IMR-90 (cell line): ENCODE measurements at regions not wholly inside any gene's neighbourhood (a gene's known extent, or its start where the extent isn't known, plus 50 kb on each side); places are given as distances from the start of the nearest gene placed in this dataset.

Source experiments
- ATAC-seq: fragments of 200-7000 bp; cut with Tn5 transposase; 2 replicates; pipeline ENCODE4 v1.9.1; 2020; ENCODE audit warnings: low read depth, mild to moderate bottlenecking, moderate library complexity
- BruUV-seq: library from RNA; stranded (reverse); fragments of 400-500 nt; replicated peaks from 2 replicates; lab custom pipeline; 2021; lab: Mats Ljungman, UMichigan
- CTCF ChIA-PET: fragments of 300-600 bp; formaldehyde crosslinking; extraction: SDS; loops from one replicate; lab custom pipeline; 2021; ENCODE audit warnings: antibody characterized with exemption; lab: Yijun Ruan, JAX
- POLR2A ChIA-PET: fragments of 300-600 bp; sonication (Branson Sonifier 250); formaldehyde crosslinking; loops from one replicate; lab custom pipeline; 2022; ENCODE audit warnings: antibody characterized with exemption; ENCODE audit not compliant: unreplicated experiment; lab: Charles Lee
- DNase-seq: peaks from one replicate; pipeline ENCODE4 v3.0.0; 2013
- H2AFZ ChIP-seq: replicated peaks from 2 replicates; pipeline ENCODE3; 2013; ENCODE audit warnings: low read length, mild to moderate bottlenecking; ENCODE audit not compliant: poor library complexity
- H2AK5ac ChIP-seq: 2 replicates; pipeline ENCODE4 v1.6.1; 2013; ENCODE audit warnings: low read depth, low read length, inconsistent platforms
- H2AK9ac ChIP-seq: replicated peaks from 2 replicates; pipeline ENCODE3; 2013; ENCODE audit warnings: mild to moderate bottlenecking, low read depth, low read length, moderate library complexity; ENCODE audit not compliant: poor library complexity
- H2BK120ac ChIP-seq: 2 replicates; pipeline ENCODE4 v1.6.1; 2013; ENCODE audit warnings: low read depth, low read length, inconsistent platforms
- H2BK15ac ChIP-seq: 3 replicates; pipeline ENCODE4 v1.6.1; 2013; ENCODE audit warnings: low read depth, low read length, inconsistent platforms
- H2BK20ac ChIP-seq: 2 replicates; pipeline ENCODE4 v1.6.1; 2013; ENCODE audit warnings: low read depth, mild to moderate bottlenecking, inconsistent platforms, low read length, moderate library complexity
- H2BK5ac ChIP-seq: 2 replicates; pipeline ENCODE4 v1.6.1; 2013; ENCODE audit warnings: mild to moderate bottlenecking, low read depth, low read length, inconsistent platforms; ENCODE audit not compliant: poor library complexity, severe bottlenecking
- H3K14ac ChIP-seq: replicated peaks from 2 replicates; pipeline ENCODE4 v1.6.1; 2013; ENCODE audit warnings: low read depth, low read length, inconsistent platforms
- H3K18ac ChIP-seq: 2 replicates; pipeline ENCODE4 v1.6.1; 2013; ENCODE audit warnings: low read depth, low read length, control low read depth
- H3K23ac ChIP-seq: 2 replicates; pipeline ENCODE4 v1.6.1; 2013; ENCODE audit warnings: low read depth, low read length, inconsistent platforms
- H3K27ac ChIP-seq: 2 replicates; pipeline ENCODE4 v1.5.1; 2013; ENCODE audit warnings: mild to moderate bottlenecking, control low read depth, low read length; ENCODE audit not compliant: insufficient read depth
- H3K27me3 ChIP-seq: 2 replicates; pipeline ENCODE4 v1.6.1; 2013; ENCODE audit warnings: low read length; ENCODE audit not compliant: control insufficient read depth, insufficient read depth
- H3K36me3 ChIP-seq: 2 replicates; pipeline ENCODE4 v1.6.1; 2013; ENCODE audit warnings: low read length, mixed read lengths; ENCODE audit not compliant: control insufficient read depth, insufficient read depth
- H3K4ac ChIP-seq: 2 replicates; pipeline ENCODE4 v1.6.1; 2013; ENCODE audit warnings: low read depth, low read length, inconsistent platforms
- H3K4me1 ChIP-seq: 2 replicates; pipeline ENCODE4 v1.6.1; 2013; ENCODE audit warnings: low read length, mixed read lengths; ENCODE audit not compliant: control insufficient read depth, insufficient read depth
- H3K4me2 ChIP-seq: 2 replicates; pipeline ENCODE4 v1.6.1; 2013; ENCODE audit warnings: low read depth, mild to moderate bottlenecking, control low read depth, low read length, moderate library complexity
- H3K4me3 ChIP-seq: 2 replicates; pipeline ENCODE4 v1.5.1; 2013; ENCODE audit warnings: low read depth, mild to moderate bottlenecking, control low read depth, low read length, moderate library complexity; ENCODE audit not compliant: insufficient read depth
- H3K56ac ChIP-seq: 2 replicates; pipeline ENCODE4 v1.6.1; 2013; ENCODE audit warnings: low read length, inconsistent platforms; ENCODE audit not compliant: insufficient read depth; ENCODE audit errors: extremely low read depth
- H3K79me1 ChIP-seq, 2 experiments: 2 replicates each; pipeline ENCODE4 v1.6.1; 2013; ENCODE audit warnings: low read length in 2 of 2, inconsistent platforms in 1 of 2, low read depth in 1 of 2
- H3K9ac ChIP-seq: 2 replicates; pipeline ENCODE4 v1.6.1; 2013; ENCODE audit warnings: low read depth, low read length, control low read depth
- H3K9me1 ChIP-seq: 2 replicates; pipeline ENCODE4 v1.6.1; 2013; ENCODE audit warnings: low read length, inconsistent platforms; ENCODE audit not compliant: insufficient read depth
- H3K9me3 ChIP-seq: 2 replicates; pipeline ENCODE4 v1.6.1; 2013; ENCODE audit warnings: low read length; ENCODE audit not compliant: control insufficient read depth, insufficient read depth
- H4K20me1 ChIP-seq: 2 replicates; pipeline ENCODE4 v1.6.1; 2013; ENCODE audit warnings: low read length, inconsistent platforms; ENCODE audit not compliant: insufficient read depth
- H4K5ac ChIP-seq: 2 replicates; pipeline ENCODE4 v1.6.1; 2013; ENCODE audit warnings: mild to moderate bottlenecking, low read depth, low read length, control low read depth
- H4K8ac ChIP-seq, 2 experiments: 2 replicates each; pipeline ENCODE4 v1.6.1; 2013; ENCODE audit warnings: low read depth in 2 of 2, low read length in 2 of 2, control low read depth in 1 of 2, inconsistent platforms in 1 of 2
- H4K91ac ChIP-seq: 2 replicates; pipeline ENCODE4 v1.6.1; 2013; ENCODE audit warnings: low read depth, low read length, inconsistent platforms; ENCODE audit not compliant: insufficient read depth
- BHLHE40 ChIP-seq: fragments of 150-350 bp; IDR thresholded peaks from 2 replicates; pipeline ENCODE4 v1.6.1; 2016; ENCODE audit warnings: mild to moderate bottlenecking, low read depth, low read length
- CEBPB ChIP-seq: IDR thresholded peaks from 2 replicates; pipeline ENCODE4 v1.6.1; 2012; ENCODE audit warnings: low read depth, low read length, improper control_type of control experiment
- CHD1 ChIP-seq: IDR thresholded peaks from 2 replicates; pipeline ENCODE4 v1.6.1; 2012; ENCODE audit warnings: low read depth, low read length, improper control_type of control experiment
- CTCF ChIP-seq: conservative IDR thresholded peaks from 2 replicates; pipeline ENCODE4 v1.5.1; 2012; ENCODE audit warnings: mild to moderate bottlenecking, low read depth, low read length, improper control_type of control experiment
- ELK1 ChIP-seq: fragments of 150-350 bp; IDR thresholded peaks from 2 replicates; pipeline ENCODE4 v1.6.1; 2016; ENCODE audit warnings: low read depth, mild to moderate bottlenecking, low read length, moderate library complexity, borderline replicate concordance
- FOS ChIP-seq: fragments of 150-350 bp; IDR thresholded peaks from 2 replicates; pipeline ENCODE4 v1.6.1; 2016; ENCODE audit warnings: low read depth, low read length
- MAFK ChIP-seq: IDR thresholded peaks from 2 replicates; pipeline ENCODE4 v1.6.1; 2012; ENCODE audit warnings: low read depth, low read length, improper control_type of control experiment
- MAZ ChIP-seq: IDR thresholded peaks from 2 replicates; pipeline ENCODE4 v1.6.1; 2012; ENCODE audit warnings: low read depth, mild to moderate bottlenecking, low read length, improper control_type of control experiment, moderate library complexity, borderline replicate concordance
- MXI1 ChIP-seq: IDR thresholded peaks from 2 replicates; pipeline ENCODE4 v1.6.1; 2012; ENCODE audit warnings: low read depth, mild to moderate bottlenecking, low read length, moderate library complexity, borderline replicate concordance
- NFE2L2 ChIP-seq: fragments of 150-350 bp; IDR thresholded peaks from 2 replicates; pipeline ENCODE4 v1.6.1; 2016; ENCODE audit warnings: low read depth, mild to moderate bottlenecking, low read length
- POLR2A ChIP-seq: IDR thresholded peaks from 2 replicates; pipeline ENCODE4 v1.6.1; 2012; ENCODE audit warnings: mild to moderate bottlenecking, low read depth, low read length
- RAD21 ChIP-seq: IDR thresholded peaks from 2 replicates; pipeline ENCODE4 v1.6.1; 2012; ENCODE audit warnings: low read length, improper control_type of control experiment
- RCOR1 ChIP-seq: IDR thresholded peaks from 2 replicates; pipeline ENCODE4 v1.6.1; 2012; ENCODE audit warnings: mild to moderate bottlenecking, low read length, improper control_type of control experiment; ENCODE audit not compliant: insufficient replicate concordance
- RFX5 ChIP-seq: IDR thresholded peaks from 2 replicates; pipeline ENCODE4 v1.8.0; 2012; ENCODE audit warnings: low read depth, mild to moderate bottlenecking, low read length, moderate library complexity
- SMC3 ChIP-seq: fragments of 150-350 bp; IDR thresholded peaks from 2 replicates; pipeline ENCODE4 v1.6.1; 2016; ENCODE audit warnings: low read depth, mild to moderate bottlenecking, antibody characterized with exemption, low read length, moderate library complexity
- USF2 ChIP-seq: fragments of 150-350 bp; IDR thresholded peaks from 2 replicates; pipeline ENCODE4 v1.6.1; 2017; ENCODE audit warnings: mild to moderate bottlenecking, antibody characterized with exemption, low read length, low read depth
- WGBS, 2 experiments: methylation state at CpG; one replicate each; pipeline versions ENCODE4 v1.1.5 to v1.1.7; 2013; ENCODE audit warnings: missing lambda C conversion rate in 2 of 2; ENCODE audit not compliant: insufficient read length in 1 of 2; ENCODE audit errors: extremely low coverage in 2 of 2; 5-methylcytosine and 5-hydroxymethylcytosine counted together
- dilution Hi-C: fragments of 300-500 bp; cut with HindIII; formaldehyde crosslinking; loops from one replicate; pipeline ENCODE4 v1.14.3; 2018; ENCODE audit warnings: low sequenced_read_pairs; ENCODE audit not compliant: unreplicated experiment
- in situ Hi-C: fragments of 300-500 bp; cut with MboI; formaldehyde crosslinking; loops from 3 replicates; pipeline ENCODE4 v1.14.3; 2019; ENCODE audit warnings: low sequenced_read_pairs, inconsistent platforms, mixed read lengths
- intact Hi-C: fragments of 100-400 bp; cut with micrococcal nuclease; formaldehyde crosslinking; loops from 2 replicates; pipeline ENCODE4 v1.10.0; 2022

GRCh38 chr12:42791399-42791798 is 201.9 kb upstream of the PRICKLE1 start:
- Histone ChIP-seq H2BK120ac (peak overlapping the region; percentile 59), H2BK20ac (peak overlapping the region; percentile 77), H3K14ac (peak overlapping the region; percentile 57; the same call in 1 of the 2 replicates), H2BK15ac (peak overlapping the region; percentile 62; the same call in 1 of the 3 replicates), H3K79me1 (no peaks in the 10 kb centered on the region), H4K91ac (no peak overlapping the region; the same call in 1 of the 2 replicates), H3K9me3 (no peaks in the 10 kb centered on the region), H2AK5ac (peak overlapping the region; percentile 62; the same call in 1 of the 2 replicates), H3K4me2 (no peak overlapping the region), H3K4ac (peak overlapping the region; percentile 42; the same call in 1 of the 2 replicates), H3K36me3 (no peaks in the 10 kb centered on the region), H2AK9ac (no peak overlapping the region), H3K4me3 (no peak overlapping the region), H3K56ac (no peak overlapping the region), H3K27me3 (no peaks in the 10 kb centered on the region), H3K27ac (no peak overlapping the region), H4K20me1 (no peaks in the 10 kb centered on the region), H3K23ac (no peak overlapping the region), H2AFZ (no peak overlapping the region), H2BK5ac (peak overlapping the region; percentile 22), H3K9me1 (peaks cover 10% of the 10 kb centered on the region), H4K8ac (peak overlapping the region in 1 of 2 experiments; percentile 7; a peak in 2 of 4 replicates), H4K5ac (no peak overlapping the region), H3K9ac (no peak overlapping the region), H3K4me1 (peaks cover 17% of the 10 kb centered on the region), H3K18ac (peak overlapping the region; percentile 16; the same call in 1 of the 2 replicates)
- in situ Hi-C loops = no loop called here
- ChIA-PET POLR2A (no interaction called here), CTCF (no interaction called here)
- dilution Hi-C loops = no loop called here
- WGBS, 2 experiments = no CpG with 5 or more reads among the region's 3 CpGs
- TF ChIP-seq MAFK (no peak), MAZ (no peak), USF2 (no peak), FOS (no peak), RFX5 (no peak), ELK1 (no peak), RAD21 (no peak), RCOR1 (no peak), CHD1 (no peak), POLR2A (no peak), BHLHE40 (no peak), NFE2L2 (no peak), CEBPB (no peak), SMC3 (no peak), MXI1 (no peak), CTCF (no peak)
- DNase-seq = no peak
- intact Hi-C loops = no loop called here
- ATAC-seq = no peak
- BruUV-seq = no TSS peak
